ENCODE measurements at regions not wholly inside any gene's neighbourhood (a gene's known extent, or its start where the extent isn't known, plus 50 kb on each side); places are given as distances from the start of the nearest gene placed in this dataset.

GRCh38 chr20:60274717-60275116, 316.5 kb downstream of the CDH26 start:
- no peak for DNase-seq (ENCODE audit: low spot score)

- DNase-seq (ENCODE audit: low spot score) = no peak
Measured at GRCh38 chr20:60281295-60281694, 323.1 kb downstream of the CDH26 start.

GRCh38 chr20:60283281-60283680, 325.1 kb downstream of the CDH26 start:
- no peak for DNase-seq (ENCODE audit: low spot score)

- no peak for DNase-seq (ENCODE audit: low spot score)
Measured at GRCh38 chr20:60286764-60287163, 328.5 kb downstream of the CDH26 start.

- no peak for DNase-seq (ENCODE audit: low spot score)
Measured at GRCh38 chr20:60288945-60289344, 330.7 kb downstream of the CDH26 start.

- DNase-seq (ENCODE audit: low spot score) = no peak
Measured at GRCh38 chr20:60292001-60292520, 333.8 kb downstream of the CDH26 start.

- no peak for DNase-seq (ENCODE audit: low spot score)
Measured at GRCh38 chr20:60294632-60295031, 336.4 kb downstream of the CDH26 start.

GRCh38 chr20:60295214-60295613, 337.0 kb downstream of the CDH26 start:
- DNase-seq (ENCODE audit: low spot score) = no peak

GRCh38 chr20:60297649-60298048, 339.4 kb downstream of the CDH26 start:
- DNase-seq (ENCODE audit: low spot score) = no peak

GRCh38 chr20:60298647-60299046, 340.4 kb downstream of the CDH26 start:
- DNase-seq (ENCODE audit: low spot score) = no peak

- no peak for DNase-seq (ENCODE audit: low spot score)
Measured at GRCh38 chr20:60299951-60300350, 341.7 kb downstream of the CDH26 start.

- no peak for DNase-seq (ENCODE audit: low spot score)
Measured at GRCh38 chr20:60300374-60300773, 342.2 kb downstream of the CDH26 start.

GRCh38 chr20:60302875-60303274, 344.7 kb downstream of the CDH26 start:
- DNase-seq (ENCODE audit: low spot score) = no peak

GRCh38 chr20:60304026-60304590, 345.9 kb downstream of the CDH26 start:
- no peak for DNase-seq (ENCODE audit: low spot score)

GRCh38 chr20:60304931-60305330, 346.7 kb downstream of the CDH26 start:
- no peak for DNase-seq (ENCODE audit: low spot score)

- DNase-seq (ENCODE audit: low spot score) = no peak
Measured at GRCh38 chr20:60306105-60306504, 347.9 kb downstream of the CDH26 start.

- DNase-seq (ENCODE audit: low spot score) = no peak
Measured at GRCh38 chr20:60306551-60306950, 348.3 kb downstream of the CDH26 start.

GRCh38 chr20:60310560-60311349, 352.5 kb downstream of the CDH26 start:
- no peak for DNase-seq (ENCODE audit: low spot score)

GRCh38 chr20:60313191-60313590, 355.0 kb downstream of the CDH26 start:
- DNase-seq (ENCODE audit: low spot score) = no peak

- DNase-seq (ENCODE audit: low spot score) = no peak
Measured at GRCh38 chr20:60313614-60314013, 355.4 kb downstream of the CDH26 start.

- DNase-seq (ENCODE audit: low spot score) = no peak
Measured at GRCh38 chr20:60314727-60315126, 356.5 kb downstream of the CDH26 start.

GRCh38 chr20:60316476-60317158, 358.4 kb downstream of the CDH26 start:
- no peak for DNase-seq (ENCODE audit: low spot score)

- no peak for DNase-seq (ENCODE audit: low spot score)
Measured at GRCh38 chr20:60317401-60317800, 359.2 kb downstream of the CDH26 start.

Measured in hepatic stellate cell (primary cell).